H1 (cell line): ENCODE measurements at regions not wholly inside any gene's neighbourhood (a gene's known extent, or its start where the extent isn't known, plus 50 kb on each side); places are given as distances from the start of the nearest gene placed in this dataset.

ENCODE experiments used
- BACH1 ChIP-seq: IDR thresholded peaks from 2 replicates; pipeline ENCODE4 v1.6.1; 2012; ENCODE audit warnings: low read length, improper control_type of control experiment
- BRCA1 ChIP-seq: IDR thresholded peaks from 2 replicates; pipeline ENCODE4 v1.6.1; 2012; ENCODE audit warnings: low read depth, low read length, improper control_type of control experiment
- POLR2A ChIP-seq, 2 experiments: IDR thresholded peaks; 1 replicate in 1 of 2; 2 replicates in 1 of 2; pipeline ENCODE4 v1.6.1; 2011; ENCODE audit warnings: low read depth in 2 of 2, low read length in 2 of 2, mild to moderate bottlenecking in 2 of 2; ENCODE audit errors: control extremely low read depth in 1 of 2

- TF ChIP-seq BACH1 (no peak), POLR2A (IDR thresholded peaks at IDR 0.05; ENCODE audit: control extremely low read depth in 1 of 2, low read depth in 2 of 2, low read length in 2 of 2) (no peak), BRCA1 (no peak)
- TF ChIP-seq, all 59 proteins: peak for 0
Measured at GRCh38 chr7:15925608-15926007, 239.1 kb upstream of the MEOX2 start (continued).
